T-helper 2 cell (primary cell): ENCODE measurements at regions not wholly inside any gene's neighbourhood (a gene's known extent, or its start where the extent isn't known, plus 50 kb on each side); places are given as distances from the start of the nearest gene placed in this dataset.

Source experiments
- DNase-seq, 5 experiments: peaks; one replicate each; pipeline versions ENCODE4 v3.0.0 to v3.0.0-alpha.2; 2012 to 2022

DNA sequence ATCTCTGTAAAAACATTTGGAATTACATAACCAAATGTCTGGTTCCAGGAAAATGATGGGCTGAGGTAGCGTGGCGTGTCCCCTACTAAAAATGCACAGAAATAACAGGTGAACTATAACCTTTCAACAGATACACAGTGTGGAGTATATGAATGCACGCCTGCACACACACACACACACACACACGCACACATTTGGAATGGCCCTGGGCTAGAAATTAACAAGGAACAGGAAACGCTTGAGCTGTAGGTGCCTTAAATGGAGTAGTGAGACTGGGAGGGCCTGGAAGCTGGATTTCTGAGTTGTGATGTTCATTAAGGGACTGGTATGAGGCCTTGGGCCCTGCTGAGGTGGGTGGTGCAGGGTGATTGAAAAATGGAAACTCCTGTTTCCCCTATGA, 246.5 kb upstream of the C1orf174 start:
- DNase-seq, result no peak

DNA sequence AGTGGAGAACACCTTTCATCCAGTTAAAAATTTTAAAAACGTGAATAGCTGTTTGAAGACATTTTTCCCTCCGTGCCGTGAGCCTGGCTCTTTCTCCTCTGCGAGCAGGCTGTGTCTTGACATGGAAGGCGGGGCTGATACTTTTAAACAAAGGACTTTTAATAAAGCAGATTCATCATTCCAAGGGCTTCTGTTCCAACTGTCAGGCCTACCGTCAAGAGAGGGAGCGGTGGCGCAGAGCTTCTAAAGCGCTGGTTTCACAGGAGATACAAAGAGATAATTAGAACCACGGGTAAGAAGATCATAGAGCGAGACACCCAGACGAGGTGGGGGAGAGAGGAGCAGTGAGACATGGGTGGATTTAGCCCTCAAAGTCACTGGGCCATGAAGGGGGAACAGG, 247.4 kb upstream of the C1orf174 start:
- DNase-seq, result no peak

DNA sequence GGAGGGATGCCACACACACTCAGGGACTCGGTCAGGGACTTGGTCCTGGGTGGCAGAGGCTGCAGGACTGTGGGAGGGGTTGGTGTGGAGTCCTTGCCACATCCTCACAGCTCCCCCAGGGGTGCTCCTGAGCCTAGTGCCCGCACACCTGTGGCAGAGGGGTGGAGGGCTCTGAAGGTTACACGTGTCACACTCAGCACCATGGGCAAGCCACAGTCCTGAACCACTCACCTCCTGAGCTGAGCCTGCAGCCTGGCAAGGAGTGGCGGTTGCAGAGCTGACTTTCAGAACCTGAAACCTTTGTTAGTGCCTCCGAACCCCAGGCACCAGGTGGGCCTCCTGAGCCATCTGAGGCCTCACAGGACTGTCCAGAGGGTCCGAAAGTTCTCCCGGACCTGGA, 249.2 kb upstream of the C1orf174 start:
- no peak for DNase-seq

DNA sequence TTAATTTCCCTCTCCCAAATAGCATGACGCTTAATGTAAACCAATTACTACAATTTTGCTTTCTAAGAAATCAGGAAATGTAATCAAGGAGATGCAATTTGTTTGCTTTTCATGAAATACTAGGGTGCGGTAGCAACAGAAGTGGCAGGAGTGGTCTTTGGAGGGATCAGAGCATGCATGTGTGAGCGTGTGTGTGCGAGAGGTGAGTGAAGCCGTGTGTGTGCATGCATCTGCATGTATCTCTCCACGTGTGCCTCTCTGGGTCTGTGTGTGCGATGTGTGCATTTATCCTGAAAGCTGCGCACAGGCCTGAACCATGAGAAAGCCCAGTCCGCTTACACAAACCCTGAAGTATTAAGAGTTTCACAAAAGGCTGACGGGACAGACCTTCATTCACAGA, 249.8 kb upstream of the C1orf174 start:
- DNase-seq, result no peak

DNA sequence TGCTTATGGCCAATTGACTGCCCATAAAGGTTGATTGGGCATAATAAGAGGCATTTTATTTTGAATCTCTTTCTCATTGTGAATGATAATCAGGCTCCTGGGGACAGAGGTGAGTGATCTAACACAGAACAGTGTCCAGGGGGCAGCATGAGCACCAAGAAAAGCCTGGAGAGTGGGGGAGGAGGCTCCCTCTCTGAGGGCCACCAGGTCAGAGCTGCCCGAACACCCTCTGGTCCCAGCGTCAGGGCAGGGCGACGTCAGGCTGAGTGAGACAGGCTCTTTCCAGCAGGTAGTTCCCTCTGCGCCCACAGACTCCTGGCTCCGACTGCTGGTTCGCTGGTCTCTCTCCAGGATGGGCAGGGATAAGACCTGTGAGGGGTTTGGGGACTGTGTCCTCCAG, 250.2 kb upstream of the C1orf174 start:
- DNase-seq, result no peak

DNA sequence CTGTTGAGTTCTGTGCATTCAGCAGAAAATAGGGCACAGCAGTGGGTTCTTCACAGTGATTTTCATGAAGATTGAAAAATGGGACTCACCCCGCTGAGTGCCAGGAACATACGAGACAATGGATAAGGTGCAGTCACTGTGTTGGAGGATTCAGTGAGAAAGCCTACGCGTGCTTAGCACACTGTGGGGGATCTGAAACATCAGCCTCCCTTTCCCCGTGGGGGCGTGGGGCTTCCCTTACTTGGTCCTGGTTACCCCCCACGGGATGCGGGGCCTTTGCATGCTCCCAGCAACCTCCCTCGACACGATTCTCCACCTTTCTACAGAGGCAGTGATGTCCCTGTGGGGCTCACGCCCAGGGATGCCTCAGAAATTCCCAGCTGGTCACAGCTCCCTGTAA, 252.2 kb upstream of the C1orf174 start:
- no peak for DNase-seq

DNA sequence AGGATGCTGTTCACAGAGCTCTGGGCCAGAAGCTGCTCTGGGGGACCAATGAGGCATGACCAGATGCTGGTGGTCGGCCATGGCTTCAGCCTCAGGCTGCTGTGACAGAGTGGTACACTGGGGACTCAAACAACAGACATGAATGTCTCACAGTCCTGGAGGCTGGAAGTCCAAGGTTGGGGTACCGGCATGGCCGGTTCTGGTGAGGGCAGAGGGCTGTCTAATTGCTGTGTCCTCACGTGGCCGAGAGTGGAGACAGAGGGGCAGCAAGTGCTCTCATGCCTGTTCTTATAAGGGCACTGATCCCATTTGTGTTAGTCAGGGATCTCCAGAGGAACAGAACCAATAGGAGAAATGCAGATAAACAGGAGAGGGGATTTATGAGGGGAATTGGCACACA, 253.5 kb upstream of the C1orf174 start:
- no peak for DNase-seq

DNA sequence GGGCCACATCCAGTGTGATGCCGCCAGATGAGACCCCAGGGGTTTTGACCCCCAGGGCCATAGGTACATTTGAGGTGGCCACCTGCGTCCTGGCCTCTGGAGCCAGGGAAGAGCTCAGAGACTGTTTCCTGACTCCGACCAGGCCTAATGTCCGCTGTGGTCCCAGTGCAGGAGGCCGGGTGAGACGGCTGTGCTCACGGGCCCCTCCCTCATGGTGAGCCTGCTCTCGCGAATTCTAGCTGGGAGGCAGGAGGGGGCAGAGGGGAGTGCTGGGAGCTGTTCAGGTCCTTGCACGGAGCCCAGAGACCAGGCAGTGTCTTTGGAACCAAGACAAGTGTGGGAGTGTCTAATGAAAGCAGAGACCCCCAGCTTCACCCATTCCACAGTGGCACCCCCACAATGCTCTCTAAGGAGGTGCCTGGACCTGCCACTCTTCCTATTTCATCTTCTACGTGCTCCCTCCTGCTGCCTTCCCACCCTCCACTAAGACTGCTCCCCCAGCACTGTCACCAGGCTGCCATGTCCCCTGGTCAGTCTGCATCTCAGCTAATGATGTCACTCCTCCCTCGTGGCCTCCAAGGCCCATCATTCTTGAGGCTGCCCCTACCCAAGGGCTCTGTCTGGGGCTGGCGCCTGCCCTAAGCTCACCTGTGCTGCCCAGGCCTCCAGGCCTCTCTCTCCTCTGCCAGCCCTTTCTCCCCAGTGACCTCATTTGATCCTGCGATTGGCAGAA, 256.3 kb upstream of the C1orf174 start:
- DNase-seq, result no peak

DNA sequence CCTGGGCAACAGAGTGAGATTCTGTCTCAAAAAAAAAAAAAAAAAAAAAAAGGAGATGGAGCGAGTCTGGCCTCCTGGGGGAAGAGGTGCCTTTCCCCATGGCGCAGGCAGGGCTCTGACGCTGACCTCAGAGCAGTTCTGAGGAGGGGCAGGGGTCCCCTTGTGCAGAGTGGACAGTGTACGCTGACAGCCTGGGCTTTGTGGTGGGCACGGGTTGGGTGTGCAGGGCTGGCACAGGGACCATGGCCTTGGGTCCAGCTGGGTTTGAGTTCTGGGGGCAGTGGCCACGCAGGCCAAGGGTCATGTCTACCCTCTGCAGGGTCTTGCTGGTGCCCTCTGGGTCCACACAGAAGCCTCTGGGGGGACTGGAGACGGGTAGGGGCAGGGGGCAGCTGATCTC, 260.1 kb upstream of the C1orf174 start:
- no peak for DNase-seq

DNA sequence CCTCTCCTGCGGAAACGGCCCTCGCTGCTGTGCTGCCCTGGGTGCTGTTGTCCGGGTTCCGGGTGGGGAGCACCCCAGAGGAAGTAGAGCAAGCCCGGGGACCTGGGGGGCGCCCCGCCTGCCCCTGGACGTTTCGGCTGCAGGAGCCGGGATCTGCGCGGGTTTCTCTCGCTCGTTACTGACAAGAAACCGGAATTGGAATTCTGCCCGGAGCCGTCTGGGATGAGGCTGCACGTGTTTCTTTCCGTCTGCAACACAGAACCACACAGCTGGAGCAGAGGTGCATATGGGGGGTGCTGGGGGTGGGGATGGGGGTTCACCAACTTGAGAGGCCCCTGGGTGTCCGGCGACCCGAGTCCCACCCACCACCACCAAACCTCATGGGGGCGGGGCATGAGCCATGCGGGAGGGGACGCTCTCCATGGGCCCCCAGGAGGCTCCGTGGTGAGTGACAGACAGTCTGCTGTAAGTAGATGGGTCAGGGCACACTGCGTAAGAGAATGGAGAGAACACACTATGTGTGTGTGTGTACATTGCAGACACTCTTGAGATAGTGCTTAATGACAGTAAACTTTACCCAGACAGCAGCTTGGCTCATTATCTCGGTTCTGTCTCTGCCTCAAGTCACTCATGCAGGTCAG, 261.4 kb upstream of the C1orf174 start:
- no peak for DNase-seq

DNA sequence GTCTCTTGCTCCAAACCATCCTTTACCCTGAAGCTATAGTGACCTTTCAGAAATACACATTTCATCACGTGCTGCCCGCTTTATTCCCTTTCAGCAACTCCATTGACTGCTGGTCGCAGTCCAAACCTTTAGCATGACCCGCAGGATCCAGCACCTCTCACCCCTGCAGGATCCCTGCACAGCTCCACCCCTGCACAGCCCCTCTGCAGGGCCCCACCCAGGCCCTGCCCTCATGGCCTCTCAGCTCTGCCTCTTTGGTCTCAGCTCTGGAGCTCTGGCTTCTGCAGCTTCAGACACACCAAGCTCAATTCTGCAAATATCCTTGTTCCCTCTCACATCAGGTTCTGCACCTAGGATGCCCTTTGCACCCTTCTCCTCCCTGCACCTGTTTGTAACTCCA, 264.9 kb upstream of the C1orf174 start:
- no peak for DNase-seq

DNA sequence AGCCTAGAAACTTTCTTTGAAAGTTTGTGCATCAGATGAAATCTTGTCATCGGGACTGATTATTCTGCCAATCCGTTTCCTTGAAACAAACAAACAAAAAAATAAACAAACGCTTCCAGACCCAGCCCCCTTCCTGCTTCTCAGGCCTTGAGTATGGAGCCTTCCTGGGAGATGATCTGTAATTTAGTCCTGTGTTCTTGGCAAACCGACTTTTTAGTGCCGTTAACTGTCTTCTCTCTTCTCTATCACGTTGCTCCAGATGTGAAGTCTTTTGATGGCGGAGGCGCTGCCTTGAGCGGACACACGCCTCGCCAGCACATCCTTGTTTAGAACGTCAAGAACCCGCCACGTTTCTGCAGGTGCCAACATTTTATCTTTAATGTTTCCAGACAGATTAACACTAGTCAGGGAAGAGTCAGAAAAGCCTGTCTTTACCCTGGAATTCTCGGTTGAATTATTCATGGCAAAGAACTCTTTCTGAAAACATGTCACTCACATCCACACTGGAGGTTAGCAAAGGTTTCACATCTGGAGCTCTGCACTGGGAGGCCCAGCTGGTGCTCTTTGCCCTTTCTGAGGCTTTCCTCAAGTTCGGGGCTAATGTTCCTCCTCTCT, 265.7 kb upstream of the C1orf174 start:
- no peak for DNase-seq

DNA sequence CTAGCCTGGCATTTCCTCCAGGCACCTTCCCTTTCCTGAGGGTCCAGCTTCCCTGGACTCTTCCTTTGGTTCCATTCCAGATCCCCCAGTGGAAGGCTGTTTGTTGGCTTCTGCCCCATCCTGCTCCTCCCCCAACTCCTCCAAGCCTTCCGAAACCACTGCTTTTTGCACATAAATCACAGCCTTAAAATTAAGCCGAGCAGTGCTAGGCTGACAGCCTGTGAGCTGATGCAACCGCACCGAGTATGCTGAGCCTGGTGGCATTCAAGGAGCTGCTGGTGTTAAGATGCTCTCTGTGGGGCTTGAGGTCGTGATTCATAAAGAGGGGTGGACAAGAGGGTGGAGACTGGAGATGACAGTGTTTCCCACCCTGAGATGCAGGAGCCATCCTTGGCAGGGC, 266.6 kb upstream of the C1orf174 start:
- DNase-seq, result no peak

DNA sequence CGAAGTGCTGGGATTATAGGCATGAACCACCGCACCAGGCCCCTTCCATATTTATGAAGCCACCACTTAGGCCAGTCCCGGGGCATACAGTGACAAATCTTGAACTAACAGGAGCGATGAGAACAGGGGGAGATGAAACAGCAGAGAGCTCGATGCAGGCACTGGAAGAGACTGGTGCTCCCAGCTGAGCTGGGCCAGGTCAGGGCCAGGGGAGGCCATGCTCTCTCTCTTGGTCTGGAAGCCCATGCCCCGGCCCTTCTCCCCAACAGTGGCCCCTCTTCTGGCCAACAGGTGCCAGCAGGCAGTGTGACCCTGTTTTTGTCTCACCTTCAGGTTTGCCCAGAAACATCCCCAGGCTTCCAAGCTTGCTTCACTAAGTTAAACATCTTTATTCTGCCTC, 269.9 kb upstream of the C1orf174 start:
- DNase-seq, result no peak

DNA sequence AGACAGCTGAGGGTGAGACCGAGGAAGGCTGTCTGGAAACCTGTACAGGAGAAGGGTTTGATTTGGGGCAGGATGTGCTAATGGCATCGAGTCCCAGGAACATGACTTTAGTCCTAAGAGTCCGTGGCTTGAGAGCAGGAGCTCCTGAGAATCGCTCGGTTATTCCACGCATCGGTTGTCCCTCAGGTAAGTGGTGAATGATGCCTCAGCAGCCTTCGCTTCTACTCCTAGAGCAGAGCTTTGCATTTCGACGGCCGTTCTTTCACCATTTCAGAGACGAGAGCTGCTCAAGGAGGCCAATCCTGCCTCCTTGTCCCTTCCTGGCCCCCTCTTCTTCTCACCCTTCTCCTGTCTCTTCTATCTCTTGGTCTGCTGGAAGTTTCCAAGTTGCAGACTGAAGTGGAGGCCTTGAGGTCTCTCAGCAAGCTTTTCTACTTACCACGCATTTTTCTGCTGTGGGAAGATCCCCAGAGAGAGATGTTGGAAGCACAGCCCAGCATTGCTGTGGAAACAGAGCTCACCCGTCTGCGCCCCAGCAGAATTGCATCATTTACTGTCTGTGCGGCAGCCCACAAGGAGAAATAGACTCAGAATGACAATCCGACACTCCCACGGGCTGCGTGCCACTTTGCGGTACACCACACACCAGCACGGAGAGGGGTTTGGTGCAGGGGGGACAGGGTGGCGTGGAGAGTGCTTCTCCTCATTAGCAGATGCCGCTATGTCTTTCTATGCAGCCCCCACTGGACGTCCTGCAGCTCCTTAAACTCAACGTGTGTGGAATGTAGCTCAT, 270.7 kb upstream of the C1orf174 start:
- DNase-seq, result no peak

DNA sequence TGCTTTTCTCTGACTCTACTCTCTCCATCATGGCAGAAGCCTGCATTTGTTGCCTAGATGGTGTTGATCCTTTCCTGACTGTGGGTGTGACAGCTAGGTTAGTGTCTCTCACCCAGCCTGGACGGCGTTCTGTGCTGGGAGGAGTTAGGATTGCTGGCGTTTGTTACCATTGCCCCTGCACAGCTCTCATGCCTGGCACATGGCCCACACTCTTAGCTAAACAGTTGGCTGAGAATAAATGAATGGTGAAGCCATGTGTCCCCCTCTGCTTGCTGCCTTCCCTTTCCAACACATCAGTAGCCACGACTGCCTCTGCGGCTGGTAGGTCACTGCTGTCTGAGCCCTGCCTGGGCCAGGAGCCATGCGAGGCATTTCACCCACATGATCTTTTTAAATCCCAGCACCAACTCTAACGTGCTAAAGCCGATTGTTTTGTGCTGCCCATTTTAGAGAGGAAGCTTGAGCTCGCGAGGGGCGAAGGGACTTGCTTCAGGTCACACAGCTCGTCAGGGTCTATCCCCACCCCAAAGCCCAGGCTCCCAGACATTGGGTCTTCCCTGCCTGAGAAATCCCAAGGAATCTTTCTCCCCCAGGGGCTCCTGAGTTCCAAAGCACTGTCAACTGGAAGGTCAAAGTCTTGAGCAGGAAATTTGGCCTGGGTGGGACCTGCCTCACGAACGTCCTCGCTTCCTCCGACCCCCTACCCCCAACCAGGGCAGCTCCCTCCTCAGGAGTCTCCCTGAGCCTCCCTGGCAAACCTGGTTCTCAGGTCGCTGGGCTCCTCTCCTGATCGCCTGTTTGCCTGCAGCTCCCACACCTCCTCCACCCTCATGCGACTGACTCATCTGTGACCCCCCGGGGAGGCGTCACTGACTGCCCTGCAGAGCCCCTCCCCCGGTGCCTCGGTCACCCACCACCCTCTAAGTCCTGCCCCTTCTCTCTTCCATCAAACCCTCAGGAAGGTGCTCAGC, 271.7 kb upstream of the C1orf174 start:
- DNase-seq, result no peak

DNA sequence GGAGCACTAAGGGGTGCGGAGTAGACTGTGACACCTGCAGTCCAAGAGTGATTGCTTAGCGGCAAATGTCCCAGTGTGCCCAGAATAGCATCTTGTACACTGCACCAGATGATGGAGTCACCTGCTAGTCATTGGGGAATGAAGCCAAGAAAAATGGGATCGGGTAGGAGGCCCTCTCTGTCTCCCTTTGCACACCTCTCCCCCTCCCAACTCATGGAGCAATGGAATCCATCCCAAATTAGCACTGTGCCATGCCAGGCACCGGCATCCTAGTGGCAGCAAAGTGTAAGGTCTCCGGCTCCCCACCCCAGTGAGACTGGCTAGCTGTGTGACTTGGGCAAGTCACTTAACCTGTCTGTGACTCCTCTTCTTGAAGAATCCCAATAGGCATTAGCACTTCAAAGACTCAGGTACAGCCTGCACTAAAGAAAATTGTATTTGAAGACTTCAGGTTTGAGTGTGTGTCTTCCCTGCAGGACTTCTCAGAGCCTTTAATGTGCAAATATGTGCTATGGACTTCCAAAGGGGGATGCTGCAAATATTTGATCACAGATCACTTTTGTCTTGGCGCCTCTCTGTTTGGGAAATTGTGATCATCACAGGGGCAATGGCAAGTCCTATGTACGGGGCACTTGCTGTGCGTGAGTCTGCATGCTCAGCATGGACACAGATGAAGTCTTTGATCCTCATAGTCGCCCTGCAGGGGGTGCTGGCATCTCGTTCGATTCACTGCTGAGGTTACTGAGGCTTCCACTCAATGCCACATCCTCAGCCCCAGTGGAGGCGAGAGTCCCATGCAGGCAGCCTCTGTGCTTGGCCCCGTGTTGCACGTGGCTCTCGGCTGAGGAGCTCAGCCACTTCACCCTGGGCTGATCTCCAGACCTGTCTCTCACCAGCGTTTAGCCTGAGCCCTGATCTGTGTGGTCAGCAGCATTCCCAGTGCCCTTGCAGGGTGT, 272.9 kb upstream of the C1orf174 start:
- DNase-seq, result peak in 1 of 5 experiments; percentile 61

DNA sequence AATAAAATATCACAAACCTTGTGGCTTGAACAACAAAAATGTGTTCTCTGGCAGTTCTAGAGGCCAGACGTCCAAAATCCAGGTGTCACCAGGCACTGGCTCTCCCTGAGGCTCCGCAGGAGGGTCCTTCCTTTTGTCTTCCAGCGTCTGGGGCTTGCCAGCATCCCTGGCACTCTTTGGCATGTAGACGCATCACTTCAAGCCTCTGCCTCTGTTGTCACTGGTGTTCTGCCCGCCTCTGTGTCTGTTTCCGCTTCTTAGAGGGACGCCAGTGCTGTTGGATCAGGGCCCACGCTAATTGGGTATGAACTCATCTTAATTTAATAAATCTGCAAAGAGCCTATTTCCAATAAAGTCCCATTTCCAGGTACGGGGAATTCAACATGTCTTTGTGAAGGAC, 273.7 kb upstream of the C1orf174 start:
- no peak for DNase-seq

DNA sequence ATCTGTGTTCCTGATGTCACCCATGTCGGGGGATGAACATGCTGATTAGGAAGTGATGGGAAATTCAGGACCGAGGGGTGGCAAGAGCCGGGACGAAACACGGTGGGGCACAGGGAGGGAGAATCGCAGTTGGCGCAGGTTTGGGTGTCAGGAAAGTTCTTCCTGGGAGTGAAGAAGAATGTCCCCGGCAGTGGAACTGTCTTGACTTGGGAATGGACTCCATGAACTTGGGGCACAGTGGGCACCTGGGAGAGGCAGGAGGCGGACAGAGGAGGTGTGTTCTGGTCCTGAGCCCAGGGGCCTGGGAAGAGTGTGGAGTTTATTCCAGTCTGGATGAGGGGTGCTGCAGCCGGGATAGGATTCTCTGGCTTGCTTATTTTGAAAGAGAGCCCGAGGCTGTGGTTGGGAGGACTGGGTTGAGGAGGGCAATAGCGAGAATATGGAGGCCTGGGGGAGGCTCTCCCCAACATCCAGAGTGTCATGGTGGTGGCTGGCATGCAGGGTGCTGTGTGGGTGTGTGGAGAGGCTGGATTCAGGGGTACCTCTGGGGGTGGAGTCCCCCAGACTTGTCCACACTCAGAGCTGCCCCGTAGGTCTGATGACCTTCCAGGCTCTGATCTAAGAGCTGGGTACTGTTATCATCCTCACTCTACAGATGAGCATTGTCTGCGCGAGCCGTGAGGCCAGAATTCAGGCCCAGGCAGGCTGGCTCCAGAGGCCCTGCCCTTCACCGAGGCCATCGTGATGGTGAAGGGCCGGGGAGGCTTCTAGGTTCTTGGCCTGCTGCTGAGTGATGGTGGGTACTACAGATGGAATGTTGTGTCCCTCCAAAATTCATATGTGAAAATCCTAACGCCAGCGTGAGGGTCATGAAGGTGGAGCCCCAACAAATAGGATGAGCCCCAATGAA, 274.5 kb upstream of the C1orf174 start:
- no peak for DNase-seq
